NCI-H146 treated with DMSO at 0.1 percent for 48 hours (cell line): ENCODE measurements at regions not wholly inside any gene's neighbourhood (a gene's known extent, or its start where the extent isn't known, plus 50 kb on each side); places are given as distances from the start of the nearest gene placed in this dataset.
"Not testable (repeated sequence)": the region's sequence is repeated elsewhere in the genome, so short reads cannot be mapped to it uniquely, and the experiment has no call there.

Source experiments
- DNase-seq: peaks from one replicate; lab custom pipeline; 2025; ENCODE audit not compliant: unreplicated experiment; lab: John Stamatoyannopoulos, UW

DNA sequence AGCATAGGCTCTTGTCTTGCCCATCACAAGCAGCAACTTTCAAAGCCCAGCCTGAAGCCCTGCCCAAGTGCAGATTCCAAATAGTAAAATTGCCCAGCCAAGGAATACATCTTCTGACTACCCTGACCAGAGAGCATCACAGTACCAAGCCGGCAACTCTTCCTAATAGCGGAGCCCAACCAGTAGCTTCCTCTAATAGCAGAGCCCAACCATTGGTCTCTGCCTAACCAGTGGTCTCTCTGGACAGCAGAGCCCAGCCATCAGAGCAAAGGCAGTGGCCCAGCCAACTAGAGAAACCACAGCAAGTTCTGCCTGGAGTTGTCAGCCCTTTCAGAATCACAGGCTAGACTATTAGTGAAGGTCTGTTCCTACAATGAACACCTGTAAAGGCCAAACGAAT, 285.6 kb downstream of the HGF start:
- peak; percentile 5 for DNase-seq

DNA sequence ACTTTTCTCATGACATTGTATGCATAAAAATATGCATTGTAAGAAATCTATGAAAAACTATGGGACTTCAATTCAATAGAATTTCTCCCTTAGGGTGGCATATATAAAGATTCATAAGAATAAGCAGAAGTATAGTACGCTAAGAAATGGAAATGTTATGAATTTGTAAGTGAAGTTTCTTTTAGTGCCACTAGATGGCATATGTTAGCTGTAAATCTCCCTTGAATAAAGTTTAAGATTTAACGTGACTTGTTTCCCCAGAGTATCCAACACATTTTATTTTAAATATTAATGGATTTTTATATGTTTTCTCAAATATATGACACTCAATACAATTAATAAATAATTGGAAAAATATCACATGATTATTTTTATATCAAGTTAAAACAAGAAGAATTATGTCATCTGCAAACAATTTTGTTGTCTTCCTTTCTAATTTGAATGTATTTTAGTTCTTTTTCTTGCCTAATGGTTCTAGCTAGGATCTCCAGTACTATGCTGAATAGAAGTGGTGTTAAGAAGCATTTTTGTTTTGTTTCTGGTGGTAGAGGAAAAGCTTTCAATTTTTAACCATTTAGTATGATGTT, 287.2 kb downstream of the HGF start:
- DNase-seq = peak; percentile 27

DNA sequence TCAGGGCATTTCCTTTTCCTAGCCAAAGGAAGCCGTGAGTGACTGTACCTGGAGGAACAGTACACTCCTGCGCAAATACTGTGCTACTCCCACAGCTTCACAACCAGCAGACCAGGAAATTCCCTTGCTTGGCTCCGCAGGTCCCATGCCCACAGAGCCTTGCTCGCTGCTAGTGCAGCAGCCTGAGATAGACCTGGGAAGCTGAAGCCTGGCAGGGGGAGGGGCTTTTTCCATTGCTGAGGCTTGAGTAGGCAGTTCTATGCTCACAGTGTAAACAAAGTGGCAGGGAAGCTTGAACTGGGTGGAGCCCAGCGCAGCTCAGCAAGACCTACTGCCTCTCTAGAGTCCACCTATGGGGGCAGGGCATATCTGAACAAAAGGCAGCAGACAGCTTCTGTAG, 291.2 kb downstream of the HGF start:
- no peak for DNase-seq

DNA sequence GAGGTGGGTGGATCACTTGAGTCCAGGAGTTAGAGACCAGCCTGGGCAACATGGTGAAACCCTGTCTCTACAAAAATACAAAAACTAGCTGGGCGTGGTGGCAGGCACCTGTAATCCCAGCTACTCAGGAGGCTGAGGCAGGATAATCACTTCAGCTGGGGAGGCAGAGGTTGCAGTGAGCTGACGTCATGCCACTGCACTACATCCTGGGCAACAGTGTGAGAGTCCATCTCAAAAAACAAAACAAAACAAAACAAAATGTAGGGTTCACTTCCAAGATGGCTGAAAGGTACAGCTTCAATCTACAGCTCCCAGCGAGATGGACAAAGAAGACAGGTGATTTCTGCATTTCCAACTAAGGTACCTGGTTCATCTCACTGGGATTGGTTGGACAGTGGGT, 291.6 kb downstream of the HGF start:
- not testable (repeated sequence) for DNase-seq

DNA sequence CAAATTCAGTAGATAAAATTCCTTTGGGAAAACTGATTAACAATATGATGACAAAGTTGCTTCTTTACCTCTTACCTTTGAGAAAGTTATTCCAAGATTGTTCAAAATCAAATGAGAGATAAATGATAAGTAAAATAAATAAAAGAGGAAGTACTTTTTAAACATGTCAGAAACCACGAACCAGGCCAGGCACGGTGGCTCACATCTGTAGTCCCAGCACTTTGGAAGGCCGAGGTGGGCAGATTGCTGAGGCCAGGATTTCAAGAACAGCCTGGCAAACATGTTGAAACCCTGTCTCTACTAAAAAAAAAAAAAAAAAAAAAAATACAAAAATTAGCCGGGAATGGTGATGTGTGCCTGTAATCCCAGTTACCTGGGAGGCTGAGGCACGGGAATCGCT, 296.6 kb downstream of the HGF start:
- no peak for DNase-seq

DNA sequence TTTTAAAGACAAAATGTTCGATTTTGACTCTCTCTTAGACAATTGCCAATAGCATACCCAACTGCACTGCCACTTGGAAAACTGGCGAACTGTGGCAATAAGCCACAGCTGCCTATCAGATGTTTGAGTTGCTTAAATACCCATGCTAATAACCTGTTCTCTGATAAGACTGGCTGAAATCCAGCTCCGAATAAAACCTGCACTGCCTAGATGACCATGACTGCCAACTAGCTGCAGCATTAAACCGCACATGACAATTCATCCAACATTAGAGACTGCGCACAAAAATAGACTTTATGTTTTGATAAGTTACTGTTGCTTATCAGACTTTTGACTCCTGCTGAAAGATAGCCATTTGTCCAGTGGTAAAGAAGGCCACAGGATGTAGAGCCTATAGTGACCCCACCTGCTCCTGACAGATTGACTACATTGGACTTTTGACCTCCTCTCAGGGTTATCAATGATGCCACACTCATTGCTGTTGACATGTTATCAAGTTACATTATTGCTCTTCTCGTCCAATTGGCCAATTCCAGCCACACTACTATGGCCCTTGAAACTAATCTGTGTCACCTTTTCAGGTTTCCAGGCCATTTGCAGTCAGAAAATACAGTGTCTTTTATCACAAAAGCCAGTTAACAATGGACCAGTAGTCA, 299.0 kb downstream of the HGF start:
- DNase-seq = no peak

DNA sequence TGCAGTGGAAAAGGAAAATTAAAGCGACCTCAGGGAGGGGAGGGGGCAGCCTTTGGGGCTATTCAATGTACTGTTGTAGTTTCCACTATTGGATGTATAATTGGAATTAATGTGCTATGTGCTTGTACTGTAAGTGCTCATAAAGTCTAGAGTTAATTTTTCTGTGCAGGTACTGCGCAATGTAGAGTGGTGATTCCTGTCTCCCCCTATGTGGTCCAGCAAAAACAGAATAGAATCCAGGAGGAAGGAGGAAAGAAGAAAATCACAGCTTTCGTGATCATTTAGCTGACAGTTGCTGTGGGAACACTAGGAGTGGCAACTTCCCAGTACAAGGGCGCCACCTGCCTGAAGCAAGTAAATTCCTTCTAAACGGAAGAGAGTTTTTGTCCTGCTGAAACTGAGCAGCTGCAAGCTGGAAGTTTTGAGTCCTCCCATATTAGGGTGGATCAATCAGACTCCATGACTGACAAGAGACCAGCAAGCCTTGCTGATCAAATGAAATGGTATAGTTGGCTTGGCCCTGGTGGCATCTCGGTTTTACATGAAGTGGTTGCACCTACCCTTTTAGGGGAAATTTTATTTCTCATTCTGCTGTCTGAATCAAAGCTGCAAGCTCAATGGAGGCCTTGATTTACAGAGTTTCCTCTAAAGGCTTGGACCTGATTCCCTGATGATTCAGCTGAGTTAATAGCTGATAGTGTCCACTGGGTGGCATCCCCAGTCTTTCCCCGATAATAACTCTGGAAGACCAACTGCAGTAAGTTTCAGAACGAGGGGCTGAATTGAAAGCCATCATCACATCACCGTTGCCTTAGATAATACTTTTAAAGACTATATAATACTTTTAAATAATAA, 299.8 kb downstream of the HGF start:
- peak; percentile 7 for DNase-seq

DNA sequence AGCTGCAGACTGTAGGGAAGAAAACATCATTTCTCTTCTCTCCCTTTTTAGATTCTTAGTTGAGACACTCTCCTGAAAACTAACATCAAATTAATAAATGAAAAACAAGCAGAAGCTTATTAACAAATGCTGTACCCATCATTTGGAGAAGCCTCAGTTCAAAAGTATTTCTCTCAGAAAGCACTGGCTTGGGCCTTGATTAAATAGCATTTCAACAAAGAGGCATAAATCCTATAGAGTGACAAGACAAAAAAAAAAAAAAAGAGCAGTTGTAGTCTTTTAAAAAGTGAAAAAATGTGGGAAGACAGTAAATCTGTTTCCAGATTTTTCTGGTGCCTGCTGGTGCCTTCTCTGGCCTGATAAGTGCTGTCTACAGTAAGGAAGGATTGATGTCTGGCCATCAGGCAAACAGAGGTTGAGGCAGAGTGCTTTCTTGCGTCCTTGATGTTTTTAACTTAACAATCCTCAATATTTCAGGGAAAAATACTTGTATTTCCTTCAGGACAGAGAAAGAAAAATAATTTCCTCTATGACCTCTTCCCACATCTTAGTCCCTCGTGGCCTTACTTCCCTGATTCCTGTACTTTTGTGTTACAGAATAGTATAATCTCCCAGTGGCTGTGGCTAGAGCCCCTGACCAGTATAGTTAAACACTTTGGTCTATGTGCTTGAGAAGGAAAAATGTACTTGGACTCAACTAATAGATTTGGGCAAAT, 300.5 kb downstream of the HGF start:
- DNase-seq = no peak

DNA sequence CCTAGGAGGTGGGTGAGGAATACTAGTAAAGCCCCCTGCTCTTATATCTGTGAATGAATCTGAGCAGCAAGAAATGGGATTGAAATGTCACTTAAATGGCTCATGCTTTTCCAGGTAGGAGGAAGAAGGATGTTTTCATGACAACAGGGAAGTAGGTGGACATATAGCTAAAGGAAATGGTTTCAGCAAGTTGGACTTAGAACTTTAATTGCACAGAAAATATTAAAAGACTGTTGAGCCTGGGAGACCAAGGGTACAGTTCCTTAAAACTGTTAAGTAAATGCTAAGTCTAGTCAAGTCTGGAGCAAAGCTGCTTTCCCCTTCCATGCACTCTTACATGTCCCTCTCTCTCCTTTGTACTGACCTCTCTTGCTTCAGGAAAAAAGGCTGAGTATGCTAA, 301.3 kb downstream of the HGF start:
- no peak for DNase-seq

DNA sequence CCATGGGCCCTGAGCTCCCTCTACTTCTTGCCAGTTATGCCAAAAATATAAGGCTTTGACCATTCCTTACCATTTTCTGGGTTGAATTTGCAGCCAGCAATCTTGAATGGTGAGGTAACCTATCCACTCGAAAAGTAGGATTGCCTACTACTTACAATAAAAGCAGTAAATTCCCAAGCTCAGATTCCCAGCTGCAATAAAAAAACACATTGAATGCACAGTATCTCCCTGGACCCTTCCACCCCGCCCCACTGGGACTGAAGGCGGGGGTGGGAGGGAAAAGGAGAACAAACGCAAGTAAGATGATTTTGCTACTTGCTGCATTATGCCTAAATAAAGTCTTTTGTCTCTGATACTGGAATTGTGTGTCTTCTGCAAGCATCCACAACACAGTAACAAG, 301.9 kb downstream of the HGF start:
- no peak for DNase-seq

DNA sequence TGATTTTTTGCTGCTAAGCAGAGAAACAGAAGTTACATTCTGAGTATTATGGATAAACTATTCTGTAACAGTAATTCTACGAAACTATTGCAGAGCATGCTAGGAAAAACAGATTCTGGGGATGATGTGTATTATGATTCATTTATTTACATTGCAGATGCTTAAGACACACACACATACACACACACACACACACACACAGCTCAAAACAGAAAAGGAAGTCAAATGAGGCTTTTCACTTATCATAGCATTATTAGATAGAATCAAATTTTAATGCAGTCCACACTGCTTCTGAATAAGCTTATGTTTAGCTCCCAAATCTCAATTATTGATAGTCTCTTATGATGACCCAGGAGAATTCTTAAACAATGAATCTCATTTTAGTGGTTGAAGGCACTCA, 307.2 kb downstream of the HGF start:
- no peak for DNase-seq

DNA sequence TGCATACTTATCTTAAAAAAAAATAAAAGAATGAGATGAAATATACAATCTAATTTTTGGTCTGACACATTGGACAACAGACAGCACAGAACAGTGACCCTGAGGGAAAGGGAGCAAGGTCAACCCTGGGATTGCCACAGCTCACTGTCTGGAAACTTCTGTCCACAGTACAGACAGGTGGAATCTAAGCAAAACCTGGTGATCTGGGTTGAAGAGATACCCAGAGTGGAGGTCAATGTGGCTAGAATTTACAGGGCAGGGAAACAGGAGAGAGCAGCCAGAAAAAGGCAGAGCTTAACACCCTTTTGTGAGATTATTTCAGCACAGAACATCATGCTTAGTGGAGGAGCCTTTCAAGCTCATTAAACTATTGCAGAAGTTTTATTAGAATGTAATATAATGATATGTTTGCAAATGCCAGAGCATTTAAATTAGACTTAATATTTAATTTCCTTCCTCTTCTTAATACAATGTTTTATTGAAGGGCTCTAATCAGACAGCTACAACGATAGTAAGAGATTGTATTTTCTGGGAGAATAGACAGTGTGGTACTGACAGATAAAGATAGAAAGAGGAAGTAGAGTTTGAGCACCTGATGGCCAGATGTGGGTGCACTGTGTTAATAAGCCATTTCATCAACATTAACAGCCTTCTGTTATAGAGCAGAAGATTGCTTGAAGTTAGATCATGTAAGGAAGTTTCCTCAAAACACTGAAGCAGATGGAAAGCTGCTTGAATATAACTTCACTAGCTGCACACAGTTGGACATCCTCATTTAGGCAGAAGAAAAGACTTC, 309.4 kb downstream of the HGF start:
- no peak for DNase-seq

DNA sequence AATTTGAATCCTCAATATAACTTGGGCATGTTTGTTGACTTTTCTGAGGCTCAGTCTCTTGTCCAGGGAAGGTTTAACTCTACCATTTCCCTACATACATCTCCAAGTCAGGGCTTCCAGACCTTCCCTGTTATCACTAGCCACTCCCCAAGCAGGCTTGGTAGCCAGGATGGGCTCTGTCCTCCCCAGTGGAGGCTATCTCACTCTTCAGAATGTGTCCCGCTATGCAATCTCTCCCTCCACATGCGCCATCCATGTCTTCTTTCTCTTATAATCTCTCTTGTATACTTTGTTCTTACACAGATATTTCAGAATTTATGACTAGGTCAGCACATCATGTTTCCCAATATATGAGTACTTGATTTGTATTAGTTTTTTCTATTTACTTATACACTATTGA, 310.4 kb downstream of the HGF start:
- no peak for DNase-seq

DNA sequence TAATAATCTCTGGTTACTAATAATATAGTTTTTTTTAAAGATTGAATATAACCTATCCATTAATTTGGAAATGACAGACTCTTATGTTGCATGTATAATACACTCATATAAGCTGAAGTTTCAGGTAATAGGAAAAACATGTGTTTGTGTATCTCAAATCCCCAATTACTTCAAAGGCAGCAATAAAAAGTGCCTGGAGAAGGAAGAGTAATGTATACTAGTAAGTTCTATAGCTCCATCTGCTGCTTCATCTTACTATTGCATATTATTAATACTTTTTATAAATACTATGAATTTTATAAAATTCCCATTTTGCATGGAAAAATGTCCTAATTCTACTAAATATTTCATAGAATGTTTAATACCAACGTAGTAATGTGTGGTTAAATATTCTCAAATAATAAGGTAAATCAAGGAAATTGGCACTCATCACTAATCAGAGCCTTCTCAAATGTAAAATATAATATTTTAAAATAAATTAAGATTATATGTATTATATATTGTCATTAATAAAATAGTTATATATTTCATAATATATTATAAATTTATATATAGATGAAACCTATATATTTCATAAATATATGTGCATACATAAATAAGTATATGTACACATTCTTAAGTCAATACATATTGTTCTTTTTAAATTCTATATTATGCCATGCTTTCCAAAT, 311.9 kb downstream of the HGF start:
- no peak for DNase-seq

DNA sequence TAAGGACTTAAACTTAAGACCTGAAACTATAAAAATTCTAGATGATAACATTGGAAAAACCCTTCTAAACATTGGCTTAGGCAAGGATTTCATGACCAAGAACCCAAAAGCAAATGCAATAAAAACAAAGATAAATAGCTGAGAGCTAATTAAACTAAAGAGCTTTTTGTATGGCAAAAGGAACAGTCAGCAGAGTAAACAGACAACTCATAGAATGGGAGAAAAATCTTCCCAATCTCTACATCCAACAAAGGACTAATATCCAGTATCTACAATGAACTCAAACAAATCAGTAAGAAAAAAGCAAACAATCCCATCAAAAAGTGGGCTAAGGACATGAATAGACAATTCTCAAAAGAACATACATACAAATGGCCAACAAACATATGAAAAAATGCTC, 316.1 kb downstream of the HGF start:
- not testable (repeated sequence) for DNase-seq

DNA sequence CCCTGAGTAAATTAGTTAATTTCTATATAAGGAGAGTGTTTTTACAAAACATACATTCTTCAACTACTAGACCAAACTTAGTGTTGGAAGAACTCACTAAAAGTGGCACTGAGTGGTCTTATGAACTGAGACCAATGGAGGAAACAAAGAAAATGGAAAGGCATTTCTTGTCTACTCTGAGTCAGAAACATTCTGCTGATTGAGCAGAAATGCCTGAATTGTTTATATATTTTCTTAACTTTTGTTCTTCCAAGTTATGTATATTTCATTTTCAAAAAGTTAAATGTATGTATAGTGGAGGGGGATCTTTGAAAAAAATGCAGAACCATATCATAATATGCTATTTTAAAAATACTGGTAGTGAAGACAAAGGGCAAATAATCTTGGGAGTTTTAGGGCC, 320.7 kb downstream of the HGF start:
- no peak for DNase-seq

DNA sequence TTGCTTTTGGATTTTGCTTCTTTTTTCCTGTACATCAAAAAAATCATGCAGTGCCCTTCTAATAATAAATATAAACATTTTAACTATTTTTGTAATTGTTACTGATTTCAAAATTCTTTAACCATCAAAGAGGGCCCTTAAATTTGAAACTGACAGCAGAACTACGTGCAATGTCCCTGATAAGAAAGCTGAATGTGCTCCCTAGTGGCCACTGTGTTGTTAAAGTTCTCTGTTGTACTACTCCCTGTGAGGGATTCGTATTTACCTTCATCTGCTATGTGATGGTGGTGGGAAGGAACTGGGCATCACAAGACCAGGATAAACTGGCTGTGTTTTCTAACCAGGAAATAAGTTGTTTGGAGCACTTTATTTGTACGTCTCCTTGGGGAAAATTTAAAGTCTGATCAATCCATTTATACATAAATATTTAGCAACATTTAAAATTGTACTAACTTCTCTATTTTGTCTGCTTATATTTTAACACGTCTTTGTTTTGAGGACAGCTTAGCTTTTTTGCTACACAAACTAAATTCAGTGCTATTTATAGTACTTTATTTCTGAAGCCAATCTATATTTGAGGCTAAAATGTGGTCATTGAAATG, 322.4 kb downstream of the HGF start:
- no peak for DNase-seq

DNA sequence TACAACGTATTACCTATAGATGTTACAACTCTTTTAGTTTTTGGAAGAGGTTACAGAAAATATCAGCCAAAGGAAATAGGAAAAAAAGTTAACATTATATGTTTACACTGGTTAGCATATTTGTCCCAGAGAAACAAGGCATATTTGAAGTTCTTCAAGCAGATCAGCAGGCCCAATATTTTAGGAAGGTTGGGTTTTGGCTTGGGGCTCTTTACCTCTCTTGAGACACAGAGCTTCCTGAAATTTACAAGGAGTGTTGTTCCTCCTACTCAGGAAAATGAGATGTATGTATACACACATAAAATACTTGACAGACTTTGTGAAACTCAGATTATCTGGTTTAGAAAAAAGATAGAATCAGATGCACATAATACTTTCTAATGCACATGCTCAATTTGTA, 323.6 kb downstream of the HGF start:
- no peak for DNase-seq

DNA sequence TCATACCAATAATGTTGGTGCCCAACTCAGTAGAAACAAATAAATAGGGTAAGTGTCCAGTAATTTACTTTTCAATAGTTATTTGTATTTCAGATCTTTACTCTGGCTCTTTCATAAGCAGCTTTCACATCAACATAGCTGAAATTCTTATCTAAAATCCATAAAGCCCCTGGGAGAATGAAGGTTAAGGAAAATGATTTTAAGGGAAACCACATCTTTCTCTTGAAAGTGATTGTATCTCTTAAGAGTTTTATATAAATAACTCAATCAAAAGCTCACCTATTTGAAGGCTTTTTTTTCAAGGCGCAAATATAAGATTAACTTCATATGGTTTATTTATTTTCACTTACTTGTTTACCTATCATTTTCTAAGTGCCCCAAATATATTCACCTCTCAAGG, 324.4 kb downstream of the HGF start:
- DNase-seq = no peak

DNA sequence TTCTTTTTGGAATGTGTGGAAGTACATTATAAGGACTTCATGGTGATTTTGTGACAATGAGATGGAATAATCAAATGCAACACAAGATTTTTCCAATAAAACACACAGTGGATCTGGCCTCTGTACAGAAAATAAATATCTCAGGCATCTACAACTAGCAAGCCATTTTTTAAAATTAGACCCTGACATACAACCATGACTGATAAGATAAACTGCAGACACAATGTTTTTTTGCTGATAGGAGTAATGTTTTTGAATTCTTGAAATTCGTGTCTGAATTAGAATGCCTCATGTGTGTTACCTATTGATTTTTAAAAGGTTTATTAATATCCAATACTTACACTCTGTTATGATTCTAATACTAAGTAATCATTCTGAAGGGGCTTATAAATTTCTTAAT, 328.1 kb downstream of the HGF start:
- DNase-seq = no peak
